ENCODE measurements at regions not wholly inside any gene's neighbourhood (a gene's known extent, or its start where the extent isn't known, plus 50 kb on each side); places are given as distances from the start of the nearest gene placed in this dataset.

GRCh38 chr6:102417368-102417998 lies 1024.0 kb downstream of the GRIK2 start:
- ATAC-seq (no peak), DNase-seq (ENCODE audit: extremely low read depth in 1 of 4, low spot score in 3 of 4) (no peak), FAIRE-seq (no peak)
- ChIA-PET POLR2A (no interaction called here), CTCF (ENCODE audit: low intra/inter-chr PET ratio) (no interaction called here)
- no peaks in the 10 kb centered on the region for H3K27me3 ChIP-seq (ENCODE audit: control insufficient read depth in 2 of 2, insufficient read depth in 2 of 2, low read length in 2 of 2)
- intact Hi-C loops (cut with micrococcal nuclease), result no loop called here
- H3K79me2 ChIP-seq (ENCODE audit: control insufficient read depth, insufficient read depth, low read length), result no peaks in the 10 kb centered on the region
- no peaks in the 10 kb centered on the region for H4K20me1 ChIP-seq (replicated peaks; ENCODE audit: control insufficient read depth, insufficient read depth, low read length)
- no peaks in the 10 kb centered on the region for H3K9me3 ChIP-seq (replicated peaks; ENCODE audit: control insufficient read depth, insufficient read depth, low read depth, low read length)
- no peak overlapping the region for H3K9ac ChIP-seq (ENCODE audit: insufficient read depth in 1 of 2, low read depth in 2 of 2, low read length in 2 of 2)
- no peak for TF ChIP-seq ZSCAN32 (CRISPR knock-in tag; IDR thresholded peaks at IDR 0.05)
- TF ChIP-seq ZNF445 (CRISPR knock-in tag; IDR thresholded peaks at IDR 0.05; ENCODE audit: low read depth), result no peak
- no peak for TF ChIP-seq THRA (IDR thresholded peaks at IDR 0.05)
- TF ChIP-seq TEAD2 (tag; IDR thresholded peaks at IDR 0.05), result no peak
- no peak for TF ChIP-seq CAMTA2 (CRISPR knock-in tag; conservative IDR thresholded peaks at IDR 0.05)
- no peak for TF ChIP-seq ZBTB5 (IDR thresholded peaks at IDR 0.05)
- no peak for TF ChIP-seq CREBBP (IDR thresholded peaks at IDR 0.05; ENCODE audit: low read depth, low read length)
- TF ChIP-seq GTF2F1 (IDR thresholded peaks at IDR 0.05; ENCODE audit: low read depth, low read length), result no peak
- no peak for TF ChIP-seq ZNF212 (CRISPR knock-in tag; IDR thresholded peaks at IDR 0.05)
- H3K4me3 ChIP-seq, result no peak overlapping the region
- no peak overlapping the region for H2AFZ ChIP-seq (ENCODE audit: low read depth, low read length)
- no peaks in the 10 kb centered on the region for H3K9me1 ChIP-seq (ENCODE audit: control insufficient read depth, insufficient read depth, low read length)
- 0% methylated on average over 2 of the region's 4 CpGs for WGBS (ENCODE audit: insufficient coverage, low coverage, missing lambda C conversion rate)
- in situ Hi-C loops (cut with MboI), result no loop called here
- no peaks in the 10 kb centered on the region for H3K36me3 ChIP-seq (ENCODE audit: control insufficient read depth, insufficient read depth, low read length)
- no peaks in the 10 kb centered on the region for H3K4me1 ChIP-seq (replicated peaks in 1 of 2; ENCODE audit: control insufficient read depth in 2 of 2, insufficient read depth in 2 of 2, low read length in 2 of 2)
- H3K4me2 ChIP-seq (ENCODE audit: insufficient read depth, low read length), result no peak overlapping the region
- H3K27ac ChIP-seq (ENCODE audit: extremely low read depth, low read depth, low read length), result no peak overlapping the region
- no TSS peak for BruUV-seq (replicated peaks)
